Duodenal mucosa (tissue), 2 donors: ENCODE measurements at regions not wholly inside any gene's neighbourhood (a gene's known extent, or its start where the extent isn't known, plus 50 kb on each side); places are given as distances from the start of the nearest gene placed in this dataset.

Experiments
- H3K27ac ChIP-seq: one replicate; pipeline ENCODE4 v1.7.0; 2013; ENCODE audit warnings: low read depth, low read length
- H3K27me3 ChIP-seq, 2 donors: one replicate each; pipeline ENCODE4 v1.7.0; 2013; ENCODE audit warnings: low read length in 2 of 2, control low read depth in 1 of 2; ENCODE audit not compliant: insufficient read depth in 2 of 2, control insufficient read depth in 1 of 2
- H3K36me3 ChIP-seq, 2 donors: one replicate each; pipeline ENCODE4 v1.7.0; 2013; ENCODE audit warnings: low read length in 2 of 2, control low read depth in 1 of 2; ENCODE audit not compliant: insufficient read depth in 2 of 2, control insufficient read depth in 1 of 2
- H3K4me1 ChIP-seq, 2 donors: one replicate each; pipeline ENCODE4 v1.7.0; 2013; ENCODE audit warnings: low read length in 2 of 2, control low read depth in 1 of 2; ENCODE audit not compliant: insufficient read depth in 2 of 2, control insufficient read depth in 1 of 2
- H3K4me3 ChIP-seq, 2 donors: one replicate each; pipeline ENCODE4 v1.7.0; 2013; ENCODE audit warnings: low read length in 2 of 2, low read depth in 1 of 2
- H3K9ac ChIP-seq, 2 donors: one replicate each; pipeline ENCODE4 v1.7.0; 2013; ENCODE audit warnings: low read length in 2 of 2, low read depth in 1 of 2
- H3K9me3 ChIP-seq, 2 donors: one replicate each; pipeline ENCODE4 v1.7.0; 2013; ENCODE audit warnings: low read length in 2 of 2, control low read depth in 1 of 2; ENCODE audit not compliant: control insufficient read depth in 1 of 2

GRCh38 chr4:24063731-24064130, 173.9 kb upstream of the PPARGC1A start:
- Histone ChIP-seq H3K9ac (no peak overlapping the region), H3K36me3 (no peaks in the 10 kb centered on the region), H3K27me3 (no peaks in the 10 kb centered on the region), H3K27ac (no peak overlapping the region), H3K9me3 (no peaks in the 10 kb centered on the region), H3K4me1 (no peaks in the 10 kb centered on the region), H3K4me3 (no peak overlapping the region)

- Histone ChIP-seq H3K36me3 (no peaks in the 10 kb centered on the region), H3K4me1 (no peaks in the 10 kb centered on the region), H3K9ac (no peak overlapping the region), H3K4me3 (no peak overlapping the region), H3K27ac (no peak overlapping the region), H3K9me3 (no peaks in the 10 kb centered on the region), H3K27me3 (no peaks in the 10 kb centered on the region)
These were observed 171.1 kb upstream of the PPARGC1A start for GRCh38 chr4:24060932-24061331.

- no peaks in the 10 kb centered on the region for H3K9me3 ChIP-seq
- no peaks in the 10 kb centered on the region for H3K27me3 ChIP-seq
- H3K4me1 ChIP-seq = no peaks in the 10 kb centered on the region
- no peaks in the 10 kb centered on the region for H3K36me3 ChIP-seq
- H3K9ac ChIP-seq = no peak overlapping the region
- no peak overlapping the region for H3K4me3 ChIP-seq
- H3K27ac ChIP-seq = no peak overlapping the region
These were observed 170.0 kb upstream of the PPARGC1A start for GRCh38 chr4:24059839-24060238.

- Histone ChIP-seq H3K4me1 (no peaks in the 10 kb centered on the region), H3K27ac (no peak overlapping the region), H3K27me3 (no peaks in the 10 kb centered on the region), H3K9me3 (no peaks in the 10 kb centered on the region), H3K9ac (no peak overlapping the region), H3K36me3 (no peaks in the 10 kb centered on the region), H3K4me3 (no peak overlapping the region)
These were observed 168.2 kb upstream of the PPARGC1A start for GRCh38 chr4:24057915-24058559.

GRCh38 chr4:24056289-24056688, 166.4 kb upstream of the PPARGC1A start:
- Histone ChIP-seq H3K36me3 (no peaks in the 10 kb centered on the region), H3K27ac (no peak overlapping the region)

GRCh38 chr4:24055623-24056022, 165.8 kb upstream of the PPARGC1A start:
- no peak overlapping the region for H3K9ac ChIP-seq
- no peak overlapping the region for H3K27ac ChIP-seq
- H3K27me3 ChIP-seq = no peaks in the 10 kb centered on the region
- H3K4me3 ChIP-seq = no peak overlapping the region
- H3K4me1 ChIP-seq = no peaks in the 10 kb centered on the region
- H3K9me3 ChIP-seq = no peaks in the 10 kb centered on the region
- H3K36me3 ChIP-seq = no peaks in the 10 kb centered on the region

More at GRCh38 chr4:24056289-24056688, 166.4 kb upstream of the PPARGC1A start:
- H3K4me3 ChIP-seq = no peak overlapping the region
- no peaks in the 10 kb centered on the region for H3K9me3 ChIP-seq
- no peaks in the 10 kb centered on the region for H3K27me3 ChIP-seq
- H3K9ac ChIP-seq = no peak overlapping the region
- H3K4me1 ChIP-seq = no peaks in the 10 kb centered on the region

- no peak overlapping the region for H3K27ac ChIP-seq
- H3K36me3 ChIP-seq = no peaks in the 10 kb centered on the region
- no peak overlapping the region for H3K9ac ChIP-seq
- H3K4me3 ChIP-seq = no peak overlapping the region
- H3K9me3 ChIP-seq = no peaks in the 10 kb centered on the region
- no peaks in the 10 kb centered on the region for H3K27me3 ChIP-seq
- no peaks in the 10 kb centered on the region for H3K4me1 ChIP-seq
These were observed 165.1 kb upstream of the PPARGC1A start for GRCh38 chr4:24054910-24055309.

GRCh38 chr4:24053934-24054333, 164.1 kb upstream of the PPARGC1A start:
- Histone ChIP-seq H3K36me3 (no peaks in the 10 kb centered on the region), H3K27ac (no peak overlapping the region), H3K4me1 (no peaks in the 10 kb centered on the region), H3K9me3 (no peaks in the 10 kb centered on the region), H3K4me3 (no peak overlapping the region), H3K27me3 (no peaks in the 10 kb centered on the region), H3K9ac (no peak overlapping the region)

- Histone ChIP-seq H3K9me3 (no peaks in the 10 kb centered on the region), H3K9ac (no peak overlapping the region), H3K4me1 (no peaks in the 10 kb centered on the region), H3K4me3 (no peak overlapping the region), H3K27me3 (no peaks in the 10 kb centered on the region), H3K27ac (no peak overlapping the region), H3K36me3 (no peaks in the 10 kb centered on the region)
These were observed 155.1 kb upstream of the PPARGC1A start for GRCh38 chr4:24044610-24045589.

- Histone ChIP-seq H3K4me3 (no peak overlapping the region), H3K36me3 (no peaks in the 10 kb centered on the region), H3K9ac (no peak overlapping the region), H3K9me3 (no peaks in the 10 kb centered on the region), H3K27me3 (no peaks in the 10 kb centered on the region), H3K4me1 (no peaks in the 10 kb centered on the region), H3K27ac (no peak overlapping the region)
These were observed 152.2 kb upstream of the PPARGC1A start for GRCh38 chr4:24042094-24042493.
